DMS153 treated with DMSO at 0.1 percent for 48 hours (cell line): ENCODE measurements at regions not wholly inside any gene's neighbourhood (a gene's known extent, or its start where the extent isn't known, plus 50 kb on each side); places are given as distances from the start of the nearest gene placed in this dataset.
"Not testable (repeated sequence)": the region's sequence is repeated elsewhere in the genome, so short reads cannot be mapped to it uniquely, and the experiment has no call there.

Experiments used
- DNase-seq: peaks from one replicate; lab custom pipeline; 2025; ENCODE audit not compliant: unreplicated experiment; lab: John Stamatoyannopoulos, UW

- DNase-seq, result no peak
Observed at GRCh38 chr12:89289720-89290119, 62.6 kb downstream of the DUSP6 start.

- DNase-seq, result no peak
Observed at GRCh38 chr12:89288959-89289358, 63.3 kb downstream of the DUSP6 start.

DNA sequence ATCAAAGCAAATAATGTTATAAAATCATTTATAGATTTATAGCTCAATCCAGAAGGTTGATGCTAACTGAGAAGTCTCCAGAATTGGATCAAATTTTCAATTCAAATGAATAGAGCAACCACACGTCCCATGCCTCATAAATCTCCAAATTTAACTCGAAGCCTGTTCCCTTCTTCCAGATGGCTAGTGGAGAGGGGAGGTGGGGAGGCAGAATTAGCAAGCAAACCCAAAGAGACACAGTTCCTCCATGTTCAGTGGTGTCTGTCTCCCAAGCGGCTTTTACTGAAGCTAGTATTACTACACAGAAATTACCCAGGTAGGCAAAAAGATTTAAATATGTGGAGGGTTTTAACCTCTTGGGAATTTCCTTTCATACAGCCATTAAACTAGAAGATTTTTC lies 65.8 kb downstream of the DUSP6 start:
- no peak for DNase-seq

DNA sequence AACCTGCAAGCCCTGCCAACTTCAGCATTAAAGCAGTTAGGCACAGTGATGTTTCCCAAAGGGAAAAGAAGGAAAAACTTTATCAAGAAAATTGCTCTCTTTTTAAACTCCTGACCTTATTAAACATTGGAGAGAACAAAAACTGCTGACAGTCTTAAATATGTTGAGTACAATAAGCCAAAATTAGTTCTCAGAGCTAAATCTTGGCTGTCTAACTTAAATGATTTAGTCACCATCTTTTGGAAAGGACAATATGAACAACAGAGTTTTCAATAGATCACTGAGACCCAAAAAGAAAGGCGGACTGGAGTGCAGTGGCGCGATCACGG lies 70.8 kb downstream of the DUSP6 start:
- no peak for DNase-seq

- DNase-seq, result peak; percentile 51
Observed at GRCh38 chr12:89280833-89281538, 71.3 kb downstream of the DUSP6 start.

- no peak for DNase-seq
Observed at GRCh38 chr12:89279499-89279898, 72.8 kb downstream of the DUSP6 start.

DNA sequence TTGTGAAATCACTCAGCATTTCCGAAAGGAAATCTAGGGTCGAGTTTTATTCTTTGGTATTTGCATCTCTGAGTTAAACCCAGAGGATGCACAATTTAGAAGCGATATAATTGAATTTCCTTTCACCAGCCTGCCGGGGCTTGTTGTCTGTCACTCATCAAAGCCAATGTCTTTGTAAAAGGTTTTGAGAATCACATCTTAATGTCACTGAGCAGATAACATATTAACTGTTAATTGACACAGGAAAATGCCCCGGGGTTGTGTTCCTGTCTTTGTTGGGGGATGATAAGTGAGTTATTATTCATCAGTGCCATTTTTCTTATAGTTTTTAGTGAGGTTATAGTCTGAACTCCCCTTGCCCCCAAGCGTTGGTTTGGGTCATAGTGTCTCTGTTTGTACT lies 73.4 kb downstream of the DUSP6 start:
- DNase-seq, result no peak

- no peak for DNase-seq
Observed at GRCh38 chr12:89278169-89278568, 74.1 kb downstream of the DUSP6 start.

GRCh38 chr12:89276860-89277259 lies 75.4 kb downstream of the DUSP6 start:
- DNase-seq, result no peak

- DNase-seq, result no peak
Observed at GRCh38 chr12:89273525-89273924, 78.8 kb downstream of the DUSP6 start.

DNA sequence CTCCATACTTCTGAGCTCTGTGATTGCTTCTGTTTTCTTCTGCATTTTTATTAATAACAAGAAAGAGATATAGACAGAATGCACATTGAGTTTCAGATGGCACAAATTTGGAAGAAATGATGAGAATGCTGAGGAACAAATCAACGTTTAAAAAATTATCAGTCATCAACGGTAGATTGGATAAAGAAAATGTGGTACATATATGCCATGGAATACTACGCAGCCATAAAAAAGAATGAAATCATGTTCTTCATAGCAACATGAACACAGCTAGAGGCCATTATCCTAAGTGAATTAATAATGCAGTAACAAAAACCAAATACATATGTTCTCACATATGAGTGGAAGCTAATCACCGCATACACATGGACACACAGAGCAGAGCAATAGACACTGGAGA lies 81.8 kb downstream of the DUSP6 start:
- no peak for DNase-seq

DNA sequence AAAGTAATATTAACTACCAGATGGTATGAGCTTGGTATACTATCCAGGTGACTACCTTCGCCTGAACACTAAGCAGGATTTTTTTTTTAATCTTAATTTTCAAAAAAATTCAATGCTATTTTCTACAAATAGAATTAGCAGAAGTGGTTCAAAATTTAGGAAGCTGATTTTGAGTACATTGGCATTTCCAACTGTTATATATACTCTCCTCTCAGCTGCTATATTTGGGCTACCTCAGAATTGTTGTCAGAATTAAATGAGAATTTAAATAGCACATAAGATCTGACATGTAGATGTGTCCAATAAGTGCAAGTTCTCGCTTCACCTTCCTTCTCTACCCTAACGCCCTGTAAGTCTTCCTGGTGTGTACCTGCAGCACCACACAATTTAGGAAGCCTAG lies 83.1 kb downstream of the DUSP6 start:
- DNase-seq, result no peak

GRCh38 chr12:89267404-89267803 lies 84.9 kb downstream of the DUSP6 start:
- DNase-seq, result no peak

DNA sequence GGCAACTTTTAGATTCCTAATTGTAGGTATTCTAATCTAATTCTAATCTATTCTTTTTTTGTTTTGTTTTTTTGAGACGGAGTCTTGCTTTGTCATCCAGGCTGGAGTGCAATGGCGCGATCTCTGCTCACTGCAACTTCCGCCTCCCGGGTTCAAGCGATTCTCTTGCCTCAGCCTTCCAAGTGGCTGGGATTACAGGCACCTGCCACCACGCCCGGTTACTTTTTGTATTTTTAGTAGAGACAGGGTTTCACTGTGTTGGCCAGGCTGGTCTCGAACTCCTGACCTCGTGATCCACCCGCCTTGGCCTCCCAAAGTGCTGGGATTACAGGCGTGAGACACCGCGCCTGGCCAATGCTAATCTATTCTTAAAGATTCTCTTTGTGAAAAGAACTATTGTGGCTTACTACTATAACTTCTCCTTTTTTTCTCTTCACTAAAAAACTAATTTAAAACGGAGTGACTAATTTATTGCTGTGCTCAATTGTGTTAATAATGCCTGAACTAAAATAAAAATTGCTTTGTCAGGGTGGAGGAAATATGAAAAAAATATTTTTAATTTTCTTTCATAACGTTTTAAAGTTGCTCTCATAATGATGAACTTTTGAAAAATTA lies 85.6 kb downstream of the DUSP6 start:
- DNase-seq, result not testable (repeated sequence)

DNA sequence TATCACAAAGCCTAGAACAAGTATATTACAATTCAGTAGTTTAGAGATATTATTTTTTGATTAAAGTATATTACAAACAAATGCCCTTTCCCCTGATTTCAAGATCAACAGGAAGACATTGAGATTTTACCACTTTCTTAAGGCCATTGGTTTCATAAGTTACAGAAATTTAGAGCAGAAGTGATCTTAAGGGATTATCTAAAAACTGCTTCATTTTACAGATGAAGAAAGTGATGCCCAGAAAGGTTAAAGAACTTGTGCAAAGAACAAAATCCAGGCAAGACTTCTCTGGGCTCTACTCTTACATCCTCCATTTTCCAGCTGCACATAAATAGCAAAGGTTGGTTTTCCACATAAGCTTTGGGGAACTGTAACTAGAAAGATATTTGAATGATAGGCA lies 87.5 kb downstream of the DUSP6 start:
- no peak for DNase-seq

GRCh38 chr12:89263900-89264299 lies 88.4 kb downstream of the DUSP6 start:
- DNase-seq, result no peak

- DNase-seq, result no peak
Observed at GRCh38 chr12:89262855-89263552, 89.3 kb downstream of the DUSP6 start.

DNA sequence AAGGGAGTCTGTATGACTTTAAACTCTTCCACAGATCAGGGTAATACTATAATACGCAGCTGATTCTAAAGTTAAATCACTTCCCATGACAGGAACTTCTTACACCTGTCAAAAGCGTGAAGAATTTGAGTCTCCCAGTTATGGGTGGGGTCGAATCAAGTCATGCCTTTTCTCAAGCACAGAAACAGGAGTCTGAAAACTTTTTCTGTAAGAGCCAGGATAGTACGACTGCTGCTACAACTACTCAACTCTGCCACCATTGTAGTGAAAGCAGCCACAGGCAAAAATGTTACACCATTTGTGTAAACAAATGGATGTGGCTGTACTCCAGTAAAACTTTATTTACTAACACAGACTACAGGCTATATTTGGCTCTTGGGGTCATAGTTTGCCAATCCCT lies 90.3 kb downstream of the DUSP6 start:
- no peak for DNase-seq

DNA sequence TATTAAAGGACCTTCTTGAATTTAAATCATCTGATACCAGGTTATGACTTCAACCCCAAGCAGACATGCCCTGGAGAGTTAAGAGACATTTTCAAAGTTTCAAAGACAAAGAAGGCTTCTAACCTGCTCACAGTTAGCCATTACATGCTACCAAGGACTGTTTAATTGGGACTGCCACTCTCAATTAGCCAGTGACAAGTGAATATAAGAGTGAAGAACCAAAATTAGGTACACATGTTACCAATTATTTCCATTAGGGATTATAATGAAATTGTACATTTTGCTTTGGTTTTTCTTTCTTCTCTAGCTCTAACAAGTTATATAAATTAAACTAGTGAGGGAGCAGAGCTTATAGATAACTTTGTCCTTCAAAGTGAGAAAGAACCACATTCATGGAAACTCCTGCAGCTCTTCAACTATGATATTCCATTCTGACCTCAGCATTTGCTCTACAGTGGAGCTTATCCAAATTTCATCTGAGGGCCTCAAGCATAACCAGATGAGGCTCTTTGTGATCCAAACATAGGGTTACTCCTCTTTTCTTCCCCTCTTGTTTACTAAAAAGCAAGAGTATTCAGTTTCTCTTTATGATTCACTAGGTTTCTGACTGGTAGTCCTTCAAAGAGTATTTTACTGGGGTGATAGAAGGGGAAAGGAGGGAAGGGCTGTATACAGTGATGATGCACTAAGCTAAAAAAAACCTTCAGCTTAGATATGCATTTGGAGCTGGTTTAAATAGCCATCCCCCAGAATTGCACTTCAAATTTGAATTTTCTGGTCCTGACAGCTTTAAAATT lies 91.3 kb downstream of the DUSP6 start:
- no peak for DNase-seq

DNA sequence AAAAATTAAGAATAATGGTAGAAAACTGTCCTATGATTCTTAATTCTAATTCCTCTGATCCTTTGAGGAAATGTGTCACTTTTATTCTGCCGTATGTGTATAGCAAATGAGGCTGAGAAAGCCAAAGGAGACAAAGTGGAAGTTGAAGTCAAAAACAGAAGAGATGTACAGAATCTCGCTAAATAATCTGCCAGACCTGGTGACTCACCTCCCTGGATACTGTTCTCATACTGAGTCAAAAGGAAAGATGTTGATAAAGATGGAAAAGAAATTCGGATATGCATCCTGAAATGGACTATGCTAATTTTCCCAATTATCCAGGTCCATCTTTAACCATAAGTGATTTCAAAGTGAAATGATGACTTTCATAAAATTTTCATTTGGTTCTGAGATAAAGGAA lies 92.5 kb downstream of the DUSP6 start:
- no peak for DNase-seq

GRCh38 chr12:89258240-89258969 lies 93.9 kb downstream of the DUSP6 start:
- DNase-seq, result no peak
